Upper lobe of left lung (tissue), 6 donors: ENCODE measurements at regions not wholly inside any gene's neighbourhood (a gene's known extent, or its start where the extent isn't known, plus 50 kb on each side); places are given as distances from the start of the nearest gene placed in this dataset.

Experiments
- ATAC-seq, 2 donors: fragments of 200-7000 bp; cut with Tn5 transposase; one replicate each; pipeline ENCODE4 v1.9.1; 2022; ENCODE audit warnings: mild to moderate bottlenecking in 2 of 2, moderate library complexity in 2 of 2; ENCODE audit not compliant: low FRiP score in 2 of 2
- DNase-seq, 2 donors: peaks; one replicate each; pipeline ENCODE4 v3.0.0-alpha.2; 2019 to 2020
- H3K27ac ChIP-seq, 4 donors: fragments of 200-600 bp; sonication (generic); one replicate each; pipeline ENCODE4 v1.5.1; 2016 to 2019
- H3K27me3 ChIP-seq, 4 donors: fragments of 200-600 bp; sonication (generic); one replicate each; pipeline ENCODE4 v1.5.1; 2017 to 2019
- H3K36me3 ChIP-seq, 4 donors: fragments of 200-600 bp; sonication (generic); one replicate each; pipeline ENCODE4 v1.5.1; 2016 to 2019
- H3K4me1 ChIP-seq, 4 donors: fragments of 200-600 bp; sonication (generic); one replicate each; pipeline ENCODE4 v1.5.1; 2018 to 2019
- H3K4me3 ChIP-seq, 4 donors: fragments of 200-600 bp; sonication (generic); one replicate each; pipeline ENCODE4 v1.5.1; 2017 to 2019; ENCODE audit warnings: mild to moderate bottlenecking in 2 of 4, moderate library complexity in 1 of 4
- H3K9me3 ChIP-seq, 4 donors: fragments of 200-600 bp; sonication (generic); one replicate each; pipeline ENCODE4 v1.5.1; 2018 to 2019
- CTCF ChIP-seq, 6 experiments: fragments of 450-650 bp in 4 of 6; fragments of 200-600 bp in 2 of 6; sonication (generic) in 2 of 6; IDR thresholded peaks; one replicate each; pipeline ENCODE4 v1.5.1; 2016 to 2019; ENCODE audit warnings: antibody characterized with exemption in 6 of 6
- EP300 ChIP-seq, 4 donors: sonication (generic); formaldehyde crosslinking; IDR thresholded peaks; one replicate each; pipeline ENCODE4 v1.5.1; 2017; ENCODE audit warnings: antibody characterized with exemption in 4 of 4, control low read depth in 2 of 4
- POLR2A ChIP-seq, 4 donors: fragments of 450-650 bp; IDR thresholded peaks; one replicate each; pipeline ENCODE4 v1.5.1; 2016 to 2017; ENCODE audit warnings: antibody characterized with exemption in 4 of 4, mild to moderate bottlenecking in 2 of 4
- POLR2AphosphoS5 ChIP-seq, 2 donors: sonication (generic); formaldehyde crosslinking; IDR thresholded peaks; one replicate each; pipeline ENCODE4 v1.5.1; 2017; ENCODE audit warnings: antibody characterized with exemption in 2 of 2
- WGBS, 2 donors: methylation state at CpG; one replicate each; pipeline ENCODE4 v1.1.5; 2017 to 2018; 5-methylcytosine and 5-hydroxymethylcytosine counted together
- donor health status: DM: no; HTN: no; CAD: no; lungs with moderate emphysema.
- donor health status: DM: no; HTN: yes; CAD: no; lungs with severe emphysema.

GRCh38 chr10:44589944-44590449 is 205.1 kb upstream of the CXCL12 start:
- TF ChIP-seq POLR2AphosphoS5 (IDR thresholded peaks at IDR 0.05) (no peak), CTCF (IDR thresholded peaks at IDR 0.05) (no peak), POLR2A (IDR thresholded peaks at IDR 0.05) (no peak), EP300 (IDR thresholded peaks at IDR 0.05) (no peak)

GRCh38 chr10:44591911-44592310 is 207.0 kb upstream of the CXCL12 start:
- TF ChIP-seq EP300 (IDR thresholded peaks at IDR 0.05), result no peak
- no peak for TF ChIP-seq CTCF (IDR thresholded peaks at IDR 0.05)
- TF ChIP-seq POLR2AphosphoS5 (IDR thresholded peaks at IDR 0.05), result no peak
- Histone ChIP-seq H3K4me3 (no peak overlapping the region), H3K27ac (no peak overlapping the region), H3K9me3 (no peaks in the 10 kb centered on the region), H3K27me3 (no peaks in the 10 kb centered on the region), H3K36me3 (no peaks in the 10 kb centered on the region), H3K4me1 (no peaks in the 10 kb centered on the region)
- ATAC-seq (no peak), DNase-seq (no peak)
- 37% methylated on average over 1 of the region's 1 CpG for WGBS, 2 donors

More at GRCh38 chr10:44589944-44590449, 205.1 kb upstream of the CXCL12 start:
- no peaks in the 10 kb centered on the region for H3K9me3 ChIP-seq
- H3K36me3 ChIP-seq, result no peaks in the 10 kb centered on the region
- H3K4me1 ChIP-seq, result no peaks in the 10 kb centered on the region
- no peak for ATAC-seq
- peak in 1 of 2 donors; percentile 24 for DNase-seq
- H3K4me3 ChIP-seq, result no peak overlapping the region
- H3K27ac ChIP-seq, result no peak overlapping the region
- H3K27me3 ChIP-seq, result no peaks in the 10 kb centered on the region
- WGBS, 2 donors, result 61 to 74% methylated on average over 5 of the region's 5 CpGs

- no peaks in the 10 kb centered on the region for H3K9me3 ChIP-seq
- TF ChIP-seq EP300 (IDR thresholded peaks at IDR 0.05) (no peak), POLR2AphosphoS5 (IDR thresholded peaks at IDR 0.05) (no peak), CTCF (IDR thresholded peaks at IDR 0.05) (no peak), POLR2A (IDR thresholded peaks at IDR 0.05) (no peak)
- WGBS, 2 donors, result 60 to 73% methylated on average over 3 to 7 of the region's 7 CpGs
- H3K27me3 ChIP-seq, result no peaks in the 10 kb centered on the region
- no peaks in the 10 kb centered on the region for H3K4me1 ChIP-seq
- no peak overlapping the region for H3K27ac ChIP-seq
- ATAC-seq (no peak), DNase-seq (no peak)
- no peak overlapping the region for H3K4me3 ChIP-seq
- H3K36me3 ChIP-seq, result no peaks in the 10 kb centered on the region
These were observed 209.1 kb upstream of the CXCL12 start for GRCh38 chr10:44593952-44594351.

- 67 to 100% methylated on average over 1 of the region's 1 CpG for WGBS, 2 donors
- ATAC-seq (no peak), DNase-seq (no peak)
- no peak overlapping the region for H3K4me3 ChIP-seq
- H3K27me3 ChIP-seq, result no peaks in the 10 kb centered on the region
- no peaks in the 10 kb centered on the region for H3K4me1 ChIP-seq
- H3K36me3 ChIP-seq, result no peaks in the 10 kb centered on the region
- H3K9me3 ChIP-seq, result no peaks in the 10 kb centered on the region
- no peak overlapping the region for H3K27ac ChIP-seq
- TF ChIP-seq CTCF (IDR thresholded peaks at IDR 0.05) (no peak), EP300 (IDR thresholded peaks at IDR 0.05) (no peak), POLR2A (IDR thresholded peaks at IDR 0.05) (no peak), POLR2AphosphoS5 (IDR thresholded peaks at IDR 0.05) (no peak)
These were observed 222.2 kb upstream of the CXCL12 start for GRCh38 chr10:44607116-44607515.

- H3K36me3 ChIP-seq, result no peaks in the 10 kb centered on the region
- H3K4me3 ChIP-seq, result no peak overlapping the region
- no peaks in the 10 kb centered on the region for H3K9me3 ChIP-seq
- no peak for ATAC-seq
- H3K27me3 ChIP-seq, result no peaks in the 10 kb centered on the region
- WGBS, 2 donors, result 62 to 63% methylated on average over 3 of the region's 3 CpGs
- DNase-seq, result no peak
- H3K27ac ChIP-seq, result no peak overlapping the region
- no peaks in the 10 kb centered on the region for H3K4me1 ChIP-seq
- no peak for TF ChIP-seq POLR2A (IDR thresholded peaks at IDR 0.05)
- no peak for TF ChIP-seq EP300 (IDR thresholded peaks at IDR 0.05)
- TF ChIP-seq CTCF (IDR thresholded peaks at IDR 0.05), result no peak
- TF ChIP-seq POLR2AphosphoS5 (IDR thresholded peaks at IDR 0.05), result no peak
These were observed 234.0 kb upstream of the CXCL12 start for GRCh38 chr10:44618910-44619309.
